Vagina (tissue), 2 donors: ENCODE measurements at regions not wholly inside any gene's neighbourhood (a gene's known extent, or its start where the extent isn't known, plus 50 kb on each side); places are given as distances from the start of the nearest gene placed in this dataset.
"Not testable (repeated sequence)": the region's sequence is repeated elsewhere in the genome, so short reads cannot be mapped to it uniquely, and the experiment has no call there.

Experiments used
- POLR2A ChIP-seq, 2 donors: fragments of 450-650 bp; IDR thresholded peaks; one replicate each; pipeline ENCODE4 v1.6.1; 2017; ENCODE audit warnings: antibody characterized with exemption in 2 of 2, mild to moderate bottlenecking in 2 of 2, moderate library complexity in 2 of 2
- TF ChIP-seq, protein P1 (sequence below), 3 experiments: fragments of 450-650 bp in 2 of 3; fragments of 200-600 bp in 1 of 3; sonication (generic) in 1 of 3; IDR thresholded peaks; one replicate each; pipeline ENCODE4 v1.5.1; 2017 to 2019; ENCODE audit warnings: antibody characterized with exemption in 3 of 3, mild to moderate bottlenecking in 2 of 3, moderate library complexity in 2 of 3

DNA sequence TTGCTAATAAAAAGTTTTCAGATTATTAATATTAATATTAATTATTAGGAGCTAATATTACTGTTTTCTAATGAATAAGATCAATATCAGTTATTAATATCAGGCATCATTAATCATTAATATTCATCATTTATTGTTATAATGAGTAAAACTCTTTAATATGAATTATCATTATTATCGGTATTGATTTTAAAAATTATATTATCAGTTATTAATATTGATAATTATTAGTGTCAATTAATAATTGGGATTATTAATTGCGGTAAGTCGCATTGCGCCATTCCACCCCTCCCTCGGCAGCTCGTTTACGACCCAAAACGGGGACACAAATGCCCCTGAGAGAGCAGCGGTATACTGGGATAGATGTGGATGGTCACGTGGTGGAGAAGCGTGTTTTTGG is 70.4 kb upstream of the HMX1 start:
- TF ChIP-seq, protein P1, sequence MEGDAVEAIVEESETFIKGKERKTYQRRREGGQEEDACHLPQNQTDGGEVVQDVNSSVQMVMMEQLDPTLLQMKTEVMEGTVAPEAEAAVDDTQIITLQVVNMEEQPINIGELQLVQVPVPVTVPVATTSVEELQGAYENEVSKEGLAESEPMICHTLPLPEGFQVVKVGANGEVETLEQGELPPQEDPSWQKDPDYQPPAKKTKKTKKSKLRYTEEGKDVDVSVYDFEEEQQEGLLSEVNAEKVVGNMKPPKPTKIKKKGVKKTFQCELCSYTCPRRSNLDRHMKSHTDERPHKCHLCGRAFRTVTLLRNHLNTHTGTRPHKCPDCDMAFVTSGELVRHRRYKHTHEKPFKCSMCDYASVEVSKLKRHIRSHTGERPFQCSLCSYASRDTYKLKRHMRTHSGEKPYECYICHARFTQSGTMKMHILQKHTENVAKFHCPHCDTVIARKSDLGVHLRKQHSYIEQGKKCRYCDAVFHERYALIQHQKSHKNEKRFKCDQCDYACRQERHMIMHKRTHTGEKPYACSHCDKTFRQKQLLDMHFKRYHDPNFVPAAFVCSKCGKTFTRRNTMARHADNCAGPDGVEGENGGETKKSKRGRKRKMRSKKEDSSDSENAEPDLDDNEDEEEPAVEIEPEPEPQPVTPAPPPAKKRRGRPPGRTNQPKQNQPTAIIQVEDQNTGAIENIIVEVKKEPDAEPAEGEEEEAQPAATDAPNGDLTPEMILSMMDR (IDR thresholded peaks at IDR 0.05): not testable (repeated sequence)
- TF ChIP-seq POLR2A (IDR thresholded peaks at IDR 0.05): not testable (repeated sequence)
